GM21360 (cell line): ENCODE measurements at regions not wholly inside any gene's neighbourhood (a gene's known extent, or its start where the extent isn't known, plus 50 kb on each side); places are given as distances from the start of the nearest gene placed in this dataset.

Experiments
- ATAC-seq: cut with Tn5 transposase; IDR thresholded peaks from one replicate; pipeline ENCODE4 v1.9.1; 2021; ENCODE audit warnings: mild to moderate bottlenecking, moderate library complexity; ENCODE audit not compliant: unreplicated experiment

DNA sequence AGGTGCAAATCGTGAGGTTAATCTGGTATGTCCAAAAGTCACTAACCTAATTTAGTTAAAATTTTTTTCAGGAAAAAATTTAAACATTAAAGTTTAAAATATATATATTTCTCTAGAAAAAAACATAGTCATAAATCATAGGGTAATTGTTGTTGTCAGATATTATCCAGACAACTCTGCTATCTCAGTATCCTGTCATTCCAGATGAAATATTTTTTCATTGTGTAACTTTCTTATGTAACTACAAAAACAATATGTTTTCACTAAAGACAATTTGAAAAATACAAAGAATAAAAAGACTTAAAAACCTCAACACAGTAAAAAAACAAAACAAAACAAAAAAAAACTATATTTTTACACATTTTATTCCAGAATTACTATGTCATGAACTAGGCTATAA lies 57.6 kb downstream of the TENT5A start:
- no peak for ATAC-seq

DNA sequence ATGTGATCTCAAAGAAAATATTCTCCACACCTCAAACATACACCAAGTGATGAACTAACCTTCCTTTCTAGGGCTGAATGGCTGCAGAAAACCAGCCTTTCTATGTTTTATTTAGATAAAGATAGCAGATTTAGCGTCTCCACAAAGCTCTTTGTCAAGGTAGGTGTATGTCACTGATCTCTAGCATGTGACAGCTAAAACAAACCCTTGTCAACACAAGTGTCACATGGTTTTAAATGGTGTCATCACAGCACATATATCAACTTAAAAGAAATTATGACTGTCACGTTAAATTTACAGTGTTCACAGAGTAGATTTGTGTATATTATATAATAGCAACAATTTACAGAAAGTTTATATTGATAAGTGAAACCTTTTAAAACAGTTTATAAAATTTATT lies 58.3 kb downstream of the TENT5A start:
- ATAC-seq, result no peak

DNA sequence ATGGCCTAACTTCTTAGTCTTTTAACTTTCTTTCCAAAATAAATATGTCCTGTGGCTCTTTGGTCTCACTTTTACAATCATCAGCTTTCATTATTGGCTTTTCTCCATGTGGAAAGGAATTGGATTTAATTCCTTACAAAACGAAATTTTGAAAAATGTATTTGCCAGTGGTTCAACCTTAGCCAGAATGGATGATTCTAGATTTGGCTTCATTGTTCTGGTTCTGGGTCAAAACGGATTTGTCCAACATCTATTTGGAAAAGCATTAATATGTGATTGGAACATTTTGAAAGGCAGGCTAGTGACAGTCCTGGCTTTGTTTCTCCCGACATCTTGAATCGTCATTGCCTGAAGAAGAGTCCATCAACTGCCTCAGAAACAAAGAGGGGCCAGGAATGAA lies 59.2 kb downstream of the TENT5A start:
- ATAC-seq, result no peak

DNA sequence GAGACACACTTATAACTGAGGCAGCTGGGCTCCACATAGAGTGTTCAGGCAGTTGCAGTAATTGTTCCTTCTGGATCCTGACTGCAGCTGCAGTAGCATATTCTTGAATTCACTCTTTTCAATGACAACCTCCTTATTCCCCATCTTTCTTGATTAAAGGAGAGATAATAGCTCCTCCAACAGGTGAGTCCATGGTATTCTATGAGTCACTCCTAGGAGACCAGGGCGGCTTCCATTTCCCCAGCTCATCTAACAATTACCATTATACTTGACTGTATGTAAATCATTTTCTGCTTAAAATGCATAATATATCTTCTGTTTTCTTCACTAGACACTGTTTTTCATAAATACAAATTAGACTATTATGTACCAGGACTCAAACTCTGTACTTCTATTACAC lies 62.4 kb downstream of the TENT5A start:
- no peak for ATAC-seq

DNA sequence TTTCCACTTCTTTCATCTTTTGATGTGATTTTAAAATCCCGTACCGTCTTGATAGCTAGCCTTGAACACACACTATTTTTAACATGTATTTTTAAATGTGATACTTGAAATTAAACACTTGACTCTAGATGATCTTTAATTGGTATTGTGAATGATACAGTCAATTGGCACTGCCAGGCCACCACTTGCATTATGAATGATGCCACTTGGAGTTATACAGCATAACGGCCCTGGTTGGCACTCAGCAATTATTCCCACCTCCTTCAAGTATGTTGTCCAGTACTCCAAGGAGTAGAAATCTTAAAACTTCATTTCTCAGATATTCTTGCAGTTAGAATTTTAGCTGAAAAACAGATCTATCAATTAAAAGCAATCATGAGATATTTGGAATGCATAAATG lies 62.9 kb downstream of the TENT5A start:
- no peak for ATAC-seq

DNA sequence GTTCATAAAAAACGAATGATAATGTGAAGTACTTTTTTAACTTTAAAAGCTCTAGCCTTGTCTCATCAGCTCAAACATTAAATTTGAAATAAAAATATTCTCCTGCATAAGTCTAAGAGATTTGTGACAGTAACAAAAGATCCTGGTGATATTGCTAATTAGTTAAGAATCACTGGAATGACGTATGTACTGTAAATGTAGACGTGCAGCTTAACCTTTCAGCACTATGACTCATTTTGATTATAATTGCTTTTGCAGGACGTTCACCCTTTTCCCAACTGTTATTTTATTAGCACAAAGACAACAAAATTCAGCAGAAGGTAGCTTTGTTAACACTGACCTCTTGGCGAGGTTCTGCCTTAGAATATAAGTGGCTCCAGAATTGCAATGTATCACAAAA lies 68.6 kb downstream of the TENT5A start:
- ATAC-seq, result no peak

DNA sequence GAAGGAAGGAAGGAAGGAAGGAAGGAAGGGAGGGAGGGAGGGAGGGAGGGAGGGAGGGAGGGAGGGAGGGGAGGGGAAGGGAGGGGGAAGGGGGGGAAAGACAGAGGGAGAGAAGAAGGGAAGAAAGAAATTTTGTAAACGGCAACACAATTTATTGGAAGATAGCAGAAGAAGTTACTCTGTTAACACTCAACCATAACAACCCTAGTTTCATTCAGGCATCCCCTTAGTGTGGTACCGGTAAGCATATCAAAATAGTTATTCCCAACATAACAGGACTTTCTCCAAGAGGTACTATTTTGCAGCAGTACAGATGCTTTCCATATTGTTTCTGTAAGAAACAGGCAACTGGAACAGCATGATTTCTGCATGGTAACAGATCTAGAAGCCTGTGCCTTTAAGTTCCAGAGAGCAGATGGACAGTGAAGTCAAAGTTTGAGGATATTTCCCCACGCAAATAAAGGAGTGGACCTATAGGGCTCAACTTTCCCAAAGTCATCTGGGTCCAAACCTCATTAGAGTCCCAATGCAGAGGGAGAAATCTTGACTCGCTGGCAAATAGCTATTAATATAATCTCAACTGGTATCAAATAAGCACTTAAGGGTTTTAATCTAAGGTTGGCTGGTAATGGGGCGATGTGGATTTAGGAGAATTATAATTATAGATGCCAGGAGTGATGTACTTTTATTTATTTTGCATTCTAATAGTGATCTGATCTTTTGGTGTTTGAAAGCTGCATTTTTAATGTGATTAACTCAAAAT lies 69.4 kb downstream of the TENT5A start:
- no peak for ATAC-seq

DNA sequence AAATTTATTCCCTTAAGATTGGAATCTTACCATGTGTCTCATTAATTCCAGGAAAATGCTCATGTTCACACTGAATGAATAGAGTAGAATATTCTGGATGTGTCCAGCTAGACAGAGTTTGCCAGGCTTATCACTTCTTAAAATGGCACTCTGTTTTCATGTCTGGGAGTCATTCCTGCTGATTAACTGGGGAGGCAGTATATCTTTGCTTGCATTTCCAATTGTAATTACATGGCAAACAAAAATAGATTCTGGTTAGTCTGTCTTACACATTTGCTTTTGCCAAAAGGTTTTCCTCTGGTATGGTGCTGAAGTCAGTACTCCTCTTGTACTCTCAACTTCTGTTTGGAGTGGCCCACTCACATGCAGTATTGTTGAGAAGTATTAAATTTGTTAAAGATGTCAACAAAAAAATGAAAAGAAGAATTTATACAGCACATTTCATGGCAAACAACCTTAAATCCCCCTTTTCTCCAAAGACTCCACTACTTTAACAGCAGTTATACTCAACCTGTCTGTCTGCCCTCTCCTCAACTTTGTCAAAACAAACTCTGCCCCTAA lies 70.2 kb downstream of the TENT5A start:
- ATAC-seq, result no peak

DNA sequence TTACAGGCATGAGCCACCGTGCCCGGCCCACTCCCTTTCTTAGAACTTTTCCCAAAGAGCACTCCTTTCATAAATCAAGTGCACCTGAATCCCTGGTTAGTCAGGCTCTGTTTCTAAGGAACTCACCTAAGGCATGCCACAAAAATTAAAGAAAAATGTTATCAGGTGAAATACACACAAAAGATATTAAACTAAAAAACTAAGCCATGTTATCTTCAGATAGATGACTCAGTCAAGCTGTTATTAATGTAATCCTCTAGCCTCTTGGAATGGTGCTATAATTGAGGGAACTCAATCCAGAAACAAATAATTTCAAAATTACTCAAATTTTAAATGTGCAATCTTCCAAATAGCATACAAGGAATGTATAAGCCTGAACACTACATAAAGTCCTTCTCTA lies 83.0 kb downstream of the TENT5A start:
- ATAC-seq, result no peak

DNA sequence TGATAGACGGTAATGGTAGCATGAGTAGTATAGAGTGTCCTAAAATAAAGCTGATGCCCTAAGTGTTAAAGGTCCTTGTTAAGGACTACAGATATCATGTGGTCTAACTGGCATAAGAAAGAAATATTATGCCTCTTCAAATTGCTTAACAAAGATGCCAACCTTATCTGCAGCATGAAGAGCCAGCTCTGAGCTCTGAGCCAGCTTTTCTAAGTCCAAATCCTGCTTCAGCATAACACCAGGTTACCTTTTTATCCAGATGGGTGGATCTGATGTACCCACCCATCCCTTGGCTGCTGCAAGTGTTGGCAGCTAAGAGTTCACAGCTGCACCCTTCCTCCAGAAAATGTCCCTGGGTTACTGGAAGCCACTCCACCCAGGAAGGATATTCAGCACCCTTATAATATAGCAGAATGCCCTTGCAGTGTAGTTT lies 83.8 kb downstream of the TENT5A start:
- no peak for ATAC-seq

DNA sequence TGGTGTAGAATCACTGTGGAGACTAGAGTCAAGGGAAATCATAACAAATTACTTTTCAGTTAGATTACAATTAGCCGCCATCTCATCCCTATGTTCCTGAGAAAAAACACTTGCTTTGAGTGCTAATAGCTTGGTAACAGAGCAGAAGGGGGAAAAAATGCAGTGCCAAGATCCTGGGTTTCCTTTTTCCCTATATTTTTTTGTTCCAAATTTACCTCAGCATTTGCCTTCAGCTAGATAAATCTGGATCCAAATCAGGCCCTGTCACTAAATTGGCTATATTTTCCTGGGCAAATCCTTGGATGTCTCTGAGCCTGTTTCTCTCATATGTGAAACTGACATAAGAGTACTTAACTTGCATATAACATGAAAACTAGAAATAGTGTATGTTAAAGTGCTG lies 86.0 kb downstream of the TENT5A start:
- ATAC-seq, result no peak

DNA sequence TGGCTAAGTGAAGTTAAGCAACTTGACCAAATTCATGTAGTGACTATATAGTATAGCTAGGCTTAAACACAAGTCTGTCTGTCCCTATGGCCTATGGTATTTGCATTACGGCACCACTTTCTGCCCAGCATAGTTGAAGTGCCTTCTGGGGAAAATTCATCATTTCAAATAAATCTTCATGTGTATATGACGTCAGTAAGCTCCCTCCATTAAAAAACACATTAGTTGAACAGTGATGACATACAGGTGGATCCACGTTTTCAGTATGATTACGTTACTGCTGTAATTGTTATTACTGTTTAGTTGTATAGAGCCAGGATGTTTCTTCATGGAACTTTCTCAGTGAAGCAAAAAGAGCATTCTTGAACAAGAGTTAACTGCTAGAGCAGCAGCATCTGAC lies 96.2 kb downstream of the TENT5A start:
- no peak for ATAC-seq

DNA sequence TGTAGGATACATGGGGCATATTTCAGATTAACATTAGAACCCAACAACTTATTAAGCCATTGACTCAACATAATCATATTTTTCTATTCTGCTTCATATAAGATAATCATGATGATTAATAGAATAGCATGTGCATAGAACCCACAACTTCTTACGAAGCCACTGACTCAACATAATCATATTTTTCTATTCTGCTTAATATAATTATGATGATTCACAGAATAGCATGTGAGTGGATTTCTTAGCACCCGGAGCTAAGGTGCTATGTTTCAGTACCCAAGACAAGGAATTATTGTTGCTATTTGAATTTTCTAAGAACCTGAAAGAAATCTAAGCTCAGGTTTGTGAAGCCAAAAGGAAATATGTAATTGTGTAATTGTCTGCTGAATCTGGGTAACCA lies 96.8 kb downstream of the TENT5A start:
- ATAC-seq, result no peak

DNA sequence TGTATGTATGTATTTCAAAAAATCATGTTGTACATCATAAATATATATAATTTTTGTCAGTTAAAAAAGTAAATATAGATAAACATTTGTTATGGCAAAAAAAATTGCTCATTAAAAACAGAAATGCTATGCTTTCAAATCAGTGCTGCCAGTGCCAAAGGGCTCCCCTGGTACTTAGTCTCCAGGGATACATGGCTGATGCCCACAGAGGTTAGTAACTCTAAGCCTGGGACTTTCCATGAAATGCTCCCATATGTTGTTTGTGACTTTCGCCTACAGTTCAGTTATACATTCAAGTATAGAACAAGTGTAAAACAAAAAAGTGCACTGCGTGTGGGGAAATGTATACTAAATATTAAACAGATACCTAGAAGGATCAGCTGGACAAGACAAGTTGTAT lies 104.0 kb downstream of the TENT5A start:
- no peak for ATAC-seq

DNA sequence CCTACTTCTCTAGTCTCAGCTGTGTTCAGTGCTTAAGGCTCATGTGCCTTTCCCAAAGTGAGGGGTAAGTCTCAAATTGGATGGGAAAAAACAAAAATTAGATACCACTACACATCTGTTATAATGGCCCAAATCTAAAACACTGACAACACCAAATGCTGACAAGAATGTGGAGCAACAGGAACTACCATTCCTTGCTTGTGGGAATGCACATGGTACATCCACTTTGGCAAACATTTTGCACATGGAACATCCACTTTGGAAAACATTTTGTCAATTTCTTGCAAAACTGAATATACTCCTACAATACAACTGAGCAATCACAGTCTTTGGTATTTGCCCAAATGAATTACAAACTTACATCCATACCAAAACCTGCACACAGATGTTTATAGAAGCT lies 109.3 kb downstream of the TENT5A start:
- ATAC-seq, result no peak

DNA sequence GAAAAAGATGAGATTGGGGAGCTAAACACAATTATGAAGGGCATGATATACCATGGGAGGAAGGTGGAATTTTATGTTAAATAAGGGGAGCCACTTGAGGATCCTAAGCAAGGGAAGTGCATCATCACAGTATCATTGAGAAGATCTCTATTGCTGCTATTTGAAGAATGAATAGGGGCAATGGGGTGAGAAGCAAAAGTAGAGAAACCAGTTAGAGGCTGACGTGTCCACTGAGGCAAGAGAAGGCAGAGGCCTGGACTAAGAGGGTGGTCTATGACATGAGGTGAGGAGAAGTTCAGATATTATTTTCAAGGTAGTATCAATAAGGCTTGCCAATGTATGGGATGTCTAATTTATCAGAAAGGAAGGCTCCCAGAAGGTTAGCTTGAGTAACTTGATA lies 111.6 kb downstream of the TENT5A start:
- ATAC-seq, result no peak

DNA sequence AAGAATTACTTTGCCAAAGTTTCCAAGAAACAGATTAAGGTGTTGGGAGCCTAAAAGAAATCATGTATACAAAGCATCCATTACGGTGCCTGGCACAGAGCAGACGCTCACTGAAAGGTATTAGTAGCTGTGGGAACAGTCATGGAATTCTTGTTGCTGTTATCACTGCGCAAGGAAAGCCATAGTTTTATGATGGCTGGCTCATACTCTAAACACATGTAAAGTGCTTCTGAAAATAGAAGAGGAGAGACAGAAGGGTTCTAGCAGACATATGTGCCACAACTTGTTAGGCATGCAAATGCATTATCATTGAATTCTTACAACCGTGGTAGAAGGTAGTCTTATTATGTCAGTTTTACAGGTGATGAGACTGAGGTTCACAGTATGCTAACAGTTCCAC lies 112.4 kb downstream of the TENT5A start:
- no peak for ATAC-seq

DNA sequence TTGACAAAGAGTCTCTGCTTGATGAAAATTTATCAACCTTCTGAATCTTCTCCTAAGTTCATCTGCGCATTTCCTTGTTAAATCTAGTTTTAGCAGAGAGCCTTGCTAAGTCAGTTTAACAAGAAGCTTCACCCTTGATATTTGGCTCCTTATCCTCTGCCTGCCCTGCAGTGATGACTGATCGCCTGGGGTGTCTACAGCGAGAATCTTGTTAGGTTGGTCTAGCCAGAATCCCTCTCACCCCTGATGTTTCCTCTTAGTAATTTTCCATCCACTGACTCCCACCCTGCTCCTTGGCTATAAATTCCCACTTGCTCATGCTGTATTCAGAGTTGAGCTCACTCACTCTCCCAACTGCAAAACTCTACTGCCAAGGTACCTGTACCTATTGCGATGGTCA lies 114.1 kb downstream of the TENT5A start:
- no peak for ATAC-seq

DNA sequence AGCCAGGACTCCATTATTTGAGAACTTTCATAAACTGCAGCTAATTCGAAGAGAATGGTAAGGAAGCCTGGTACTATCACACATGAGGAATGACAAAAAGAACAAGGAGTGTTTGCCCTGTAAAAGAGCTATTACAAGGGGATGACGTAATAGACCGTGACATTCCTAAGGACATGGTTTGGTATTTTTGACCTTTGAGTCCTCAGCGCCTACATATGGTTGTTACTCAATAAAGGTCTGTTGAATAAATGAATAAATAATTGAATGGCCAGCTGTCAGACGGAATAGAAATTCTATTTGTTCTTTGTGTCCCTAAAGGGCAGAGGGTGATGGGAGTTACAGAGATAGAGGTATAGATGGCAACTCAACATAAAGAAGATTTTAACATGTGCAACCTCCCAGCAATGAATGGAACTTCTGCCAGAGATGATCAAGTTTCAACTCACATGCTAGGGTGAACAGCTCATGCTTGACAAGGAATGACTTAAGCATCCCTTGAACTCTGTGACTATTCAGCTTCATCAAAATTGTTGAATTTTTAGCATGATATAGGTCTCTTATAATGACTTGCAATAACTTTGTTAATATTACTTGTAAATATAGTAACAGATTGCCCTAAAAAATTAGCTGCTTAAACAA lies 115.4 kb downstream of the TENT5A start:
- ATAC-seq, result no peak

DNA sequence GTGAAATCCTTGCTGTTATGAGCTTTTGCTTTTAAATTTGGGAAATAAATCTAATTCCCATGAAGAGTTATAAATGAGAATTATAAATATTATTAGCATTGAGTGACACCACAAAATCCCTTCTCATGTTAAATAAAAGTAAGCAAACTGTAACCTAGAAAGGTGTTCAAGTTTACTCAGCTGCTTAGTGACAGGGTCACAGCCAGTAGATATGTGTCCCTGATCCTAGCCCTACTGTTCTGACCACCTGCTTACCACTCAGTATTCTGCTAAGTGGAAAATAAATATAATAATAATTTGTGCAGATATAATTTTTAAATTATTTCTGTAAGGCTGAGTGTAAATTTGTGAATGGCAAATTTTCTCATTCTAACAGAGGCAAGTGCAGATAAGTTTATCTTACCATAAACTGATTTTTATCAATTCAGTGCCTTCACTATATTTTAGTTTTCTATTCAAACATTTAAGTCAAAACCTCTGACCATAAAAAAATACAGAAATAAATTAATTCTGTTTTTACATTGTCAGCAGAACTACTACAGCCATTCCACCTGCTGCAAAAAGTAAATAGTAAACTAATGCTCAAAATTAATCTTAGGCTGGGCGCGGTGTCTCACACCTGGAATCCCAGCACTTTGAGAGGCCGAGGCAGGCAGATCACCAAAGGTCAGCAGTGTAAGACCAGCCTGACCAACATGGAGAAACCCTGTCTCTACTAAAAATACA lies 118.2 kb downstream of the TENT5A start:
- ATAC-seq, result no peak

DNA sequence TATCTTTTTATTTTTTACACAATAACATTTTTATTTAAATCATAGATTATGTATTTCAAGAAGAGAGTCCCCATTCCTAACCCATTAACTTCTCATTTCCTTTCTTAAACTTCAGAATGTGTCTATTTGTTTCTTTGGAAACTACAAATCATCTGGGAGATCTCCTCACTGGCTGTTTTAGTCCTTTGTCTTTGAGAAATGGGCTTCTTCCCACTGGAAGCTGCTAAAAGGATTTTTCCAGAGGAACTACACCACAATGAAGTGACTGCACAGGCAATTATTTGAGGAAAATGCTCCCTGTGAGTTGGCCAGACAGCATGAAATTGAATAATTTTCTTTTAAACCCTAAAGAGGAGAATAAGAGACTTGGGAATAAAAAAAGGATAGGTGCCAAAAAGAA lies 119.1 kb downstream of the TENT5A start:
- ATAC-seq, result no peak

DNA sequence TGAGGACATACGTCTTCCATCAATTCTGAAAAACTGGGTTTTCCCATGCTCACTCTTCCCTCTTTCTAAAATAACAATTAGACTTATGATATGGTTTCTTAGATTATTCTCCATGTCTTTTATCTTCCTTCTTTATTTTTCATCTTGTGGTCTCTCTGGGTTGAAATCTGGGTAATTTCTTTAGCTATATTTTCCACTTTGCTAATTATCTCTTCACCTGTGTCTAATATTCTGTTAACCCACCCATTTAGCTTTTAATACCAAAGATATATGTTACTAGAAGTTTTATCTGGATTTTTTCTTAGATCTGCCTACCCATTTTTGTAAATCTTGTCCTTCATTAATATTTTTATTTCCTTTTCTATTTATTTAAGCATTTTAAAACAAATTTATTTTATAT lies 121.8 kb downstream of the TENT5A start:
- ATAC-seq, result no peak
